Endothelial cell of umbilical vein (primary cell): ENCODE measurements at regions not wholly inside any gene's neighbourhood (a gene's known extent, or its start where the extent isn't known, plus 50 kb on each side); places are given as distances from the start of the nearest gene placed in this dataset.

Experiments
- CTCF ChIP-seq, 2 donors: IDR thresholded peaks; 1 replicate in 1 of 2; 2 replicates in 1 of 2; pipeline ENCODE4 v1.5.1; 2011; ENCODE audit warnings: low read length in 2 of 2, mild to moderate bottlenecking in 2 of 2, moderate library complexity in 2 of 2, control low read depth in 1 of 2, inconsistent platforms in 1 of 2, low read depth in 1 of 2; ENCODE audit not compliant: insufficient read depth in 1 of 2; ENCODE audit errors: extremely low read depth in 1 of 2
- POLR2A ChIP-seq: IDR thresholded peaks from 2 replicates; pipeline ENCODE4 v1.6.1; 2012; ENCODE audit warnings: low read depth, mild to moderate bottlenecking, control low read depth, low read length
- POLR2AphosphoS5 ChIP-seq: IDR thresholded peaks from 2 replicates; pipeline ENCODE4 v1.6.1; 2012; ENCODE audit warnings: low read depth, mild to moderate bottlenecking, control low read depth, low read length, moderate library complexity; ENCODE audit not compliant: insufficient read depth

- TF ChIP-seq POLR2A (no peak), CTCF (IDR thresholded peaks at IDR 0.05; ENCODE audit: extremely low read depth in 1 of 2, insufficient read depth in 1 of 2, low read depth in 1 of 2, low read length in 2 of 2) (no peak), POLR2AphosphoS5 (no peak)
These were observed 413.8 kb downstream of the RAD51AP2 start for GRCh38 chr2:17104454-17104853.
